Neural cell (in vitro differentiated cells): ENCODE measurements at regions not wholly inside any gene's neighbourhood (a gene's known extent, or its start where the extent isn't known, plus 50 kb on each side); places are given as distances from the start of the nearest gene placed in this dataset.

Experiments
- H2AFZ ChIP-seq: fragments of 200-600, 300-800 bp; sonication (generic), shearing (Covaris generic); 2 replicates; pipeline ENCODE4 v1.6.0; 2014; ENCODE audit warnings: low read depth, mild to moderate bottlenecking, antibody characterized with exemption, low read length, moderate library complexity
- H3F3A ChIP-seq: fragments of 200-600 bp; shearing (Covaris generic); 2 replicates; pipeline ENCODE4 v1.6.1; 2016; ENCODE audit warnings: mild to moderate bottlenecking, moderate library complexity, mixed read lengths, antibody characterized with exemption, low read length; ENCODE audit not compliant: insufficient read depth, poor library complexity, severe bottlenecking
- H3K27ac ChIP-seq: fragments of 200-600, 300-800 bp; sonication (generic), shearing (Covaris generic); 2 replicates; pipeline ENCODE4 v1.5.1; 2014; ENCODE audit warnings: mild to moderate bottlenecking, low read length, moderate library complexity
- H3K27me3 ChIP-seq: fragments of 300-800, 200-600 bp; sonication (generic), shearing (Covaris generic); 2 replicates; pipeline ENCODE4 v1.6.0; 2014; ENCODE audit warnings: mild to moderate bottlenecking, low read depth, low read length, moderate library complexity; ENCODE audit not compliant: insufficient read depth
- H3K36me3 ChIP-seq: fragments of 300-800, 200-600 bp; sonication (generic), shearing (Covaris generic); 2 replicates; pipeline ENCODE4 v1.5.1; 2014; ENCODE audit warnings: mild to moderate bottlenecking, antibody characterized with exemption, low read length, moderate library complexity; ENCODE audit not compliant: insufficient read depth
- H3K4me2 ChIP-seq: fragments of 300-800, 200-600 bp; sonication (generic), shearing (Covaris generic); 2 replicates; pipeline ENCODE4 v1.6.0; 2014; ENCODE audit warnings: mild to moderate bottlenecking, low read length
- H3K4me3 ChIP-seq: fragments of 300-800, 200-600 bp; sonication (generic), shearing (Covaris generic); 2 replicates; pipeline ENCODE4 v1.5.1; 2014; ENCODE audit warnings: mild to moderate bottlenecking, low read length, moderate library complexity
- H3K79me2 ChIP-seq: fragments of 200-600 bp; shearing (Covaris generic); replicated peaks from 2 replicates; pipeline ENCODE4 v1.6.0; 2014; ENCODE audit warnings: mild to moderate bottlenecking, low read length, moderate library complexity; ENCODE audit not compliant: insufficient read depth
- H3K9ac ChIP-seq: fragments of 300-800, 200-600 bp; sonication (generic), shearing (Covaris generic); 2 replicates; pipeline ENCODE4 v1.6.1; 2016; ENCODE audit warnings: mild to moderate bottlenecking, low read length, mixed read lengths
- H3K9me2 ChIP-seq: fragments of 200-600 bp; shearing (Covaris generic); 2 replicates; pipeline ENCODE4 v1.6.1; 2016; ENCODE audit warnings: mild to moderate bottlenecking, low read length, mixed read lengths; ENCODE audit not compliant: insufficient read depth
- H3K9me3 ChIP-seq: fragments of 200-600, 300-800 bp; sonication (generic), shearing (Covaris generic); 2 replicates; pipeline ENCODE4 v1.6.1; 2016; ENCODE audit warnings: mild to moderate bottlenecking, mixed run types, low read length, moderate library complexity, mixed read lengths
- H4K20me1 ChIP-seq: fragments of 200-600 bp; shearing (Covaris generic); 2 replicates; pipeline ENCODE4 v1.6.1; 2016; ENCODE audit warnings: mild to moderate bottlenecking, mixed run types; ENCODE audit not compliant: insufficient read depth
- CTCF ChIP-seq: fragments of 450-650 bp; IDR thresholded peaks from 2 replicates; pipeline ENCODE4 v1.5.1; 2014; ENCODE audit warnings: antibody characterized with exemption, mild to moderate bottlenecking, moderate library complexity; ENCODE audit not compliant: poor library complexity, severe bottlenecking
- EP300 ChIP-seq: fragments of 450-650 bp; conservative IDR thresholded peaks from 2 replicates; pipeline ENCODE4 v1.6.1; 2014; ENCODE audit warnings: antibody characterized with exemption, mild to moderate bottlenecking, moderate library complexity; ENCODE audit not compliant: poor library complexity, severe bottlenecking
- EZH2 ChIP-seq: fragments of 200-600, 300-800 bp; shearing (Covaris generic), sonication (generic); IDR thresholded peaks from 2 replicates; pipeline ENCODE4 v1.6.1; 2014; ENCODE audit warnings: antibody characterized with exemption, low read length, borderline replicate concordance, mild to moderate bottlenecking; ENCODE audit not compliant: insufficient read depth, poor library complexity, severe bottlenecking
- MXI1 ChIP-seq: fragments of 450-650 bp; conservative IDR thresholded peaks from 2 replicates; pipeline ENCODE4 v1.6.1; 2014; ENCODE audit warnings: antibody characterized with exemption, mild to moderate bottlenecking; ENCODE audit not compliant: poor library complexity, severe bottlenecking
- POLR2AphosphoS5 ChIP-seq: IDR thresholded peaks from 2 replicates; pipeline ENCODE4 v1.6.1; 2012
- RAD21 ChIP-seq: fragments of 450-650 bp; conservative IDR thresholded peaks from 2 replicates; pipeline ENCODE4 v1.6.1; 2014; ENCODE audit warnings: antibody characterized with exemption, mild to moderate bottlenecking, moderate library complexity
- REST ChIP-seq: IDR thresholded peaks from 2 replicates; pipeline ENCODE4 v1.6.1; 2012; ENCODE audit warnings: borderline replicate concordance
- SMC3 ChIP-seq: fragments of 450-650 bp; conservative IDR thresholded peaks from 2 replicates; pipeline ENCODE4 v1.6.1; 2014; ENCODE audit warnings: antibody characterized with exemption, mild to moderate bottlenecking, moderate library complexity; ENCODE audit not compliant: poor library complexity
- TAF1 ChIP-seq: IDR thresholded peaks from 2 replicates; pipeline ENCODE4 v1.6.1; 2012; ENCODE audit warnings: low read depth

DNA sequence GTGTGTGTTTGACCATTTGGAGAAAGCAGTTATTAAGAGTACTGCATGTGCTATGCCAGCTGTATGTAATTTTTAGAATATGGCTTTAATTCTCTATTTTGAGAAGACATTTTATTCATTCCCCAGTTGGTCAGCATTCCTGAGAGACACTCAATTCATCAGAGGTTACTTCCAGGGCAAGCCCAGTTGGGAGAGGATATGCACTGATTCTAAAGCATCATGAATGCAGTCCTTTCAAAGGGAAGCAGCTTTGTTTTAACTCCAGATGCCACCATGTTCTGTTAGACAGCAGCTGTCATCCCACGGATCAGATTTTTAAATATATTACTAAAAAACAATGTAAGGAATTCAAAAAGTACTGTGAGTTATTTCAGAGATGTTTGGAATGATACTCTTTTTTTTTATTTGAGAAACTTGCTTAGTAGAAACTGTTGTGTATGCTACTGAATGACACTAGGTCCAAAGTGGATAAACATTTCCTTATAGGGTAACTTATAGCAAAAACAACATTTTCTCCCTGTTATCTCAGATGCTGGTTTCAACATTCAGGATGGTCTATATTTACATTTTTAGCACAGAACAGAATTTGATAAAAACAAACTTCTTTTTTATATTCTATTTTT, 149.5 kb upstream of the B3GALT2 start:
- H3K4me3 ChIP-seq, result no peak overlapping the region
- H3K27me3 ChIP-seq, result no peaks in the 10 kb centered on the region
- no peaks in the 10 kb centered on the region for H3F3A ChIP-seq
- H3K9ac ChIP-seq, result no peak overlapping the region
- H2AFZ ChIP-seq, result no peak overlapping the region
- H4K20me1 ChIP-seq, result no peaks in the 10 kb centered on the region
- no peak overlapping the region for H3K27ac ChIP-seq
- TF ChIP-seq REST (no peak), RAD21 (no peak), CTCF (no peak), SMC3 (no peak)
- H3K36me3 ChIP-seq, result no peaks in the 10 kb centered on the region
- H3K4me2 ChIP-seq, result no peak overlapping the region
- H3K9me3 ChIP-seq, result no peaks in the 10 kb centered on the region
- H3K9me2 ChIP-seq, result no peaks in the 10 kb centered on the region
- H3K79me2 ChIP-seq, result no peaks in the 10 kb centered on the region

DNA sequence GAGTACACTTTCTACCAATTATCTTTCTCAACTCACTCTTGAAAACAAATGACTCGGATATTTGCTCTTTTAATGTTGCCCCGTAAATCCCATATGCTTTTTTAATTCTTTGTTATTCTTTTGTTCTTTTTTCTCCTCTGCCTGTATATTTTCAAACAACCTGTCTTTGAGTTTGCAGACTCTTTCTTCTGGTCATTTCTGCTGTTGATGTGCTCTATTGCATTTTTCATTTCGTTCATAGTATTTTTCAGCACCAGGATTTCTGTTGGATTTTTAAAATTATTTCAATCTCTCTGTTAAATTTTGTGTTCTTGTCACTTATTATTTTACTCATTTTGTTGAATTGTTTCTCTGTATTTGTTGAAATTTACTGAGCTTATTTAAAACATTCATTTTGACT, 146.8 kb upstream of the B3GALT2 start:
- no peaks in the 10 kb centered on the region for H3K36me3 ChIP-seq
- no peaks in the 10 kb centered on the region for H3K9me3 ChIP-seq
- H3K4me3 ChIP-seq, result no peak overlapping the region
- H3K27me3 ChIP-seq, result no peaks in the 10 kb centered on the region
- H4K20me1 ChIP-seq, result no peaks in the 10 kb centered on the region
- no peaks in the 10 kb centered on the region for H3K9me2 ChIP-seq
- no peak overlapping the region for H2AFZ ChIP-seq
- no peak overlapping the region for H3K27ac ChIP-seq
- no peaks in the 10 kb centered on the region for H3K79me2 ChIP-seq
- TF ChIP-seq TAF1, result no peak
- TF ChIP-seq CTCF, result no peak
- no peak for TF ChIP-seq RAD21
- TF ChIP-seq POLR2AphosphoS5, result no peak
- TF ChIP-seq EZH2, result no peak
- no peak for TF ChIP-seq EP300
- TF ChIP-seq SMC3, result no peak
- no peak for TF ChIP-seq MXI1
- no peak for TF ChIP-seq REST
- no peak overlapping the region for H3K4me2 ChIP-seq
- H3K9ac ChIP-seq, result no peak overlapping the region
- no peaks in the 10 kb centered on the region for H3F3A ChIP-seq
